ENCODE measurements at regions not wholly inside any gene's neighbourhood (a gene's known extent, or its start where the extent isn't known, plus 50 kb on each side); places are given as distances from the start of the nearest gene placed in this dataset.

GRCh38 chr6:91317247-91317835 is 730.5 kb upstream of the MAP3K7 start:
- in situ Hi-C loops (cut with HindIII; ENCODE audit: low sequenced_read_pairs) = no loop called here
- TF ChIP-seq CTCF (IDR thresholded peaks at IDR 0.05; ENCODE audit: low read depth, low read length) = no peak
- DNase-seq (ENCODE audit: low read depth, low spot score) = peak; percentile 62
- no peak overlapping the region for H3K4me3 ChIP-seq (ENCODE audit: low read depth, low read length)

- no peak overlapping the region for H3K4me3 ChIP-seq (ENCODE audit: low read depth, low read length)
- in situ Hi-C loops (cut with HindIII; ENCODE audit: low sequenced_read_pairs) = no loop called here
- TF ChIP-seq CTCF (IDR thresholded peaks at IDR 0.05; ENCODE audit: low read depth, low read length) = no peak
- no peak for DNase-seq (ENCODE audit: low read depth, low spot score)
These were observed 723.3 kb upstream of the MAP3K7 start for GRCh38 chr6:91310178-91310577.

GRCh38 chr6:91305755-91306154 is 718.9 kb upstream of the MAP3K7 start:
- H3K4me3 ChIP-seq (ENCODE audit: low read depth, low read length) = no peak overlapping the region
- no peak for TF ChIP-seq CTCF (IDR thresholded peaks at IDR 0.05; ENCODE audit: low read depth, low read length)
- in situ Hi-C loops (cut with HindIII; ENCODE audit: low sequenced_read_pairs) = no loop called here
- no peak for DNase-seq (ENCODE audit: low read depth, low spot score)

GRCh38 chr6:91304521-91304920 is 717.6 kb upstream of the MAP3K7 start:
- no peak overlapping the region for H3K4me3 ChIP-seq (ENCODE audit: low read depth, low read length)
- TF ChIP-seq CTCF (IDR thresholded peaks at IDR 0.05; ENCODE audit: low read depth, low read length) = no peak
- no peak for DNase-seq (ENCODE audit: low read depth, low spot score)
- in situ Hi-C loops (cut with HindIII; ENCODE audit: low sequenced_read_pairs) = no loop called here

- in situ Hi-C loops (cut with HindIII; ENCODE audit: low sequenced_read_pairs) = no loop called here
- DNase-seq (ENCODE audit: low read depth, low spot score) = no peak
- no peak for TF ChIP-seq CTCF (IDR thresholded peaks at IDR 0.05; ENCODE audit: low read depth, low read length)
- H3K4me3 ChIP-seq (ENCODE audit: low read depth, low read length) = no peak overlapping the region
These were observed 716.5 kb upstream of the MAP3K7 start for GRCh38 chr6:91303326-91303725.

GRCh38 chr6:91299544-91300491 is 712.9 kb upstream of the MAP3K7 start:
- DNase-seq (ENCODE audit: low read depth, low spot score) = peak; percentile 98
- TF ChIP-seq CTCF (IDR thresholded peaks at IDR 0.05; ENCODE audit: low read depth, low read length) = no peak
- H3K4me3 ChIP-seq (ENCODE audit: low read depth, low read length) = no peak overlapping the region
- in situ Hi-C loops (cut with HindIII; ENCODE audit: low sequenced_read_pairs) = no loop called here

Measured in astrocyte of the spinal cord (primary cell).